Stomach (tissue), 4 donors: ENCODE measurements at regions not wholly inside any gene's neighbourhood (a gene's known extent, or its start where the extent isn't known, plus 50 kb on each side); places are given as distances from the start of the nearest gene placed in this dataset.

ENCODE experiments used
- CTCF ChIP-seq, 7 experiments: fragments of 450-650 bp in 4 of 7; fragments of 200-600 bp in 3 of 7; sonication (generic) in 3 of 7; IDR thresholded peaks; one replicate each; pipeline ENCODE4 v1.5.1; 2016 to 2019; ENCODE audit warnings: antibody characterized with exemption in 7 of 7, control low read depth in 2 of 7, mild to moderate bottlenecking in 1 of 7
- POLR2A ChIP-seq, 4 donors: fragments of 450-650 bp; IDR thresholded peaks; one replicate each; pipeline ENCODE4 v1.6.1; 2016; ENCODE audit warnings: antibody characterized with exemption in 4 of 4, control low read depth in 2 of 4, mild to moderate bottlenecking in 1 of 4, moderate library complexity in 1 of 4

- TF ChIP-seq CTCF (IDR thresholded peaks at IDR 0.05) (no peak), POLR2A (IDR thresholded peaks at IDR 0.05) (no peak)
Measured at GRCh38 chr14:66074537-66074936, 411.6 kb upstream of the CCDC196 start.
